ENCODE measurements at regions not wholly inside any gene's neighbourhood (a gene's known extent, or its start where the extent isn't known, plus 50 kb on each side); places are given as distances from the start of the nearest gene placed in this dataset.
"Not testable (repeated sequence)": the region's sequence is repeated elsewhere in the genome, so short reads cannot be mapped to it uniquely, and the experiment has no call there.

DNA sequence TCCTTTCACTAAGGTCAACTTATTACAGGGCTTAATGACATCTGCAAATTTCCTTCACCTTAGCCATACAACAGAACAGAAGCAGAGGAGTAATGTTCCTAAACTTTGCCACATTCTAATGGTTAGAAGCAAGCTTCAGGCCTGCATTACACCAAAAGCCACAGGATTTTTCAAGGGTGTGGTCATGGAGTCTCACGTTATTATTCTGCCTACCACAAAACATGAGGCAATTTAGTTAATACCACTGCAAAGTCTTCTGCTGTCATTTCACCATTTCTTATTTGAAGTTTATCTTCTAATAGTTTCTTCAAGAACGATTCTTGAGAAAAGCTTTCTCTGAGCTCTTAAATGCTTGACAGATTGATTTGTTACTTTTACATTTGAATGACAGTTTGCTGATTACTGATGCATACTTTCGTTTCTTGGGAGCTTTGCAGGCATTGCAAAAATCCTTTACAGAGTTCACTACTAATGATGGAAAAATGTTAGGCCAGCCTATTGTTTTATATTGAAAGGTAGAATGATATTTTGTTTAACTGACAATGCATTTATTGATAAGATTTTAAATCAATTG, 1257.1 kb downstream of the NSUN3 start:
- DNase-seq = no peak

DNA sequence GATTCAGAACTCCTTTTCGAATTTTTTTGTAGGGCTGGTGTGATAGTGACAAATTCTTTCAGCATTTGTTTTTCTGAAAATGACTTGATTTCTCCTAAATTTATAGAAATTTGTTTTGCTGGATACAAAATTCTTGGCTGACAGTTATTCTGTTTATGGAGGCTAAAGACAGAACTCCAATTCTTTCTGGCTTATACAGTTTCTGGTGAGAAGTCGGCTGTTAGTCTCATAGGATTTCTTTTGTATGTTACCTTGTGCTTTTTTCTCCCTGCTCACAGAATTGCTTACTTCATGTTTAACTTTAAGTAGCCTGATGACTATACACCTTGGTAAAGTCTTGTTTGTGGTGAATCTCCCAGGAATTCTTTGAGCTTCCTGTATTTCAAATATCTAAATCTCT, 1264.6 kb downstream of the NSUN3 start:
- no peak for DNase-seq

DNA sequence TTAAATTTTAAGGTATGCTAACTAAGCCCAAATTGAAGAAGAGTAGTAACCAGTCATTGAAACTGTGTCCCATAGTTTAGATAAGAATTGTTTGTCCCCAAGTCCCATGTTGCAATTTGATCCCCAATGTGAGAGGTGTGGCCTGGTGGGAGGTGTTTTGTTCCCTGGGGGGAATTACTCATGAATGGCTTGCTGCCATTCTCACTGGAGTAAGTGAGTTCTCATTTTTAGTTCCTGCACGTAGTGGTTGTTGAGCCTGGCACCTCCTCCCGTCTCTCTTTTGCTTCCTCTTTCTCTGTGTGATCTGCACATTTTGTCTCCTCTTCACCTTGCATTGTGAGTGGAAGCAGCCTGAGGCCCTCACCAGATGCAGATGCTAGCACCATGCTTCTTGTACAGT, 1271.0 kb downstream of the NSUN3 start:
- DNase-seq = no peak

DNA sequence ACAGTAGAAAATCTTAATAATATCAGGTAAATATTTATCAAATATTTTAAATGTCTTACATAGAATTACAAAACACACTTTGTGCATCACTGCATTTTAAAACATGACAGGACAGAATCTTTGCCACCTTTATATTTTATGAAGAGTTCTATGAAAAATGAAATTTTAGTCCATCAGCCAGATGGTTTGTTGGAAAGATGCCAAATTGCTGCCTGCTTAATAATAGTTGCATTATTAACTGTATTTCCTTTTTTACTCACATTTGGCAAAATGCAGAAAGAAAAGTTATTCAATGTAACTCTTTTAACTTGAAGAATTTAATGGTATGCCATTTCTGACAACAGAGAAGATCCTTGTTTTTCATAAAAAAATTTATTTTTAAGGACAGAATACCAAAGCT, 1271.6 kb downstream of the NSUN3 start:
- DNase-seq = no peak

DNA sequence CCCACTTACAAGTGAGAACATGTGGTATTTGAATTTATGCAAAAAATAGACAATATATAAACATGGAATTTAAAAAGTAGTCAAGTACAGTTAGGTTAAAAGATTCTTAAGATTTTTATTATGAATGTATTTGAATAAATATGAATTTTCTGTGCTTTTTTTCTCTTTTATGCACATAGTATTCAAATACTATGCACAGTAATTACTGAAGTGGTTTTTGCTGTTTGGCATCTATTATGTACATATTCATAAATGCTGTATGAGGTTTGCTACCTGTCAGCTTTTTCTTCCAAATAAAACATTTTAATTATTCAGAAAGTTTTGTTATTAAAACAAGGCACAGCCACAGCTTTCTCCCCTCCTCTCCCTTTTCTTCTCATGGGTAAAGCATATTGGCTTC, 1272.7 kb downstream of the NSUN3 start:
- no peak for DNase-seq

DNA sequence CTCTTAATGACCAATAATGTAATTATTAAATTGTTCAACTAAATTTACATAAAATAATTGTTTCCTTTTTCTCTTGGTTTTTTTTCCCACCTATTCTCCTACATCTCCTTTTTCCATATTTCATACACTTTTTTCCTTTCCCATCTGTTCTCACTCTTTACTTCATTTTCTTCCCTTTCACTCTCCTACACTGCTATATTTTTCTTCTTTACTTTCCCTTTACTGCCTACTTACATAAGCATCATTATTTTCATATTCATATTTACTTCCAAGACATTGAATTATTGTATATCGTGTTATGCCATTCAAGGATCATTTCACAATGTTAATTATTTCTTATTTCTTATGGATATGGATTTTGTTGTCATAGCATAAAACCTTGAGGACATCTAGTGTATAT, 1275.6 kb downstream of the NSUN3 start:
- DNase-seq = no peak

DNA sequence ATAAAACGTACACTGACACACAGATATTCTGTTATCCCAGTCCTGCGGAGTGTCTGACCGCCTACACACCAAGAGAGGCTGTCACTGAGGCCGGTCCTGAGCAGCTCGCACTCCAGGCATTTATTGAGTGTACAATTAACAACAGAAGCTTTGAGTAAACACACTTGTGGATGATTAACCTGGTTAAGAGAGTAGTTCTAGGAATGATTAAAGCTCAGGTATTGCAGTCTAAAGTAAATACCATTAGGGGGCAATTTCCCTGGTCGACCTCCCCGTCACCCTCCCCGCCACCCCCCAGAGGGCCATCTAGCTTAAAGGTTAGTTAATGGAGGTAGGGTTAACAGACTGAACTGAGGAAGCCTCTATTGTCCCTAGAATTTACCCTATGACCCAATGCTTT, 1278.5 kb downstream of the NSUN3 start:
- no peak for DNase-seq

DNA sequence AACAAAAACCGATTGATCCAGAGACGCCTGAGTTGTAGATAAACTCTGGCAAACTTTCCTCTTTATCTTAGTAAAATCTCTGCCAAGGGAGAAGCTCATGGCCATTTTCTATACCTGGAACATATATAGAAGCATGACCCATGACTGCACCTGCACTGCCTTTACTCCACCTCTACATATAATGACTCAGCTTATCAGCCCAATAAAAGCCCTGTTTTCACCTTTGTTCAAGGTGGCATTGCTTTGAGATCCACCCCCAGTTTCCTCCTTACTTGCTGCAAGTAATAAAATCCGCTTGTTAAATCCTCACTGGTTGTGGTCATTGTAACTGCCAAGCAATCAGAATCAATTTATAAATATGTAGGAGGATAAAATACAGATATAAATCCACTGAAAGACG, 1280.4 kb downstream of the NSUN3 start:
- DNase-seq = no peak

DNA sequence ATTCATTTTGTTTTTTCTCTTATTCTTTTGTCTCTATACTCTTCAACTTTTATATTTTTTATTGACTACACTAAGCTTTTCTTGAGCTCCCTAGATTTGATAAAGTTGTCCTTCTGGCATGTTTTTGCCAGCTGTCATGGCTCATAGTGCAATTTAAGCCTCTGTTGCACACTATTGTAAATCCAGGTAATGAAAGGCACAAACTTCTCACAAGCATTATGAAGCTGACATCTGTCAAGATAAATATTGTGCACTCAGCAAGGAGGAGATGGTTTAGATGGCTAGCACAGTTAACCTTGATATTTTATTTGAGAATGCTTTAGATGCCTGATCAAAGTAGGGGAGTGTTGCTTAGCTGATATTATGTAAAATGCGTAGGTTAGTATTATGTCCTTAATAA, 1280.9 kb downstream of the NSUN3 start:
- no peak for DNase-seq

DNA sequence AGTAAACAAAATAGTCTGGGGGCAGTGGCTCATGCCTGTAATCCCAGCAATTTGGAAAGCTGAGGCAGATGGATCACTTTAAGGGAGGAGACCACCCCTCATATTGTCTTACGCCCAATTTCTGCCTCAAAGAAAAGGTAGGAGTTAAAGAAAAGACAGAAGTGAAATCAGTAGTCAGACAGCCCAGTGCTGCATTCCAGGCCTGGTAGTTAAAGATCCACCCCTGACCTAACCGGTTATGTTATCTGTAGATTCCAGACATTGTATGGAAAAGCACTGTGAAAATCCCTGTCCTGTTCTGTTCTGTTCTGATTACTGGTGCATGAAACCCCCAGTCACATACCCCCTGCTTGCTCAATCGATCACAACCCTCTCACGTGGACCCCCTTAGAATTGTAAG, 1285.1 kb downstream of the NSUN3 start:
- not testable (repeated sequence) for DNase-seq

DNA sequence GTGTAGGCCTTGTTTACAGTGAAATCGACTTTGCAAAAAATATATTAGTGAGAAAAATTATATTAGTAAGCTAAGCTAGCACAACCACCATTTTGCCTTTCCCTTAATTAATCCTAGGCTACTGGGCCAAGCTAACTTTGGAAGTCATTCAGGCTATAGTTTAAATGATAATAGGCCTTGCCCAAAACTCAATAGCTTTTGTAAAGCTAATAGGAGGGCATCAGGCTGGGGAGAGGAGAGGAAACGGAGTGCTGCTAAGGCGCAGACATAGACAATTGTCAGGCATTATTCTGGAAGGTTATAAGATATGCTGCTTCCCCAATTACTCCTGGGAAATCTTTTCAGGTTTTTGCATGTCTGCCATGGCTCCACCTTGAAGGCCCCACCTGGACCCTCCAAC, 1286.0 kb downstream of the NSUN3 start:
- no peak for DNase-seq

DNA sequence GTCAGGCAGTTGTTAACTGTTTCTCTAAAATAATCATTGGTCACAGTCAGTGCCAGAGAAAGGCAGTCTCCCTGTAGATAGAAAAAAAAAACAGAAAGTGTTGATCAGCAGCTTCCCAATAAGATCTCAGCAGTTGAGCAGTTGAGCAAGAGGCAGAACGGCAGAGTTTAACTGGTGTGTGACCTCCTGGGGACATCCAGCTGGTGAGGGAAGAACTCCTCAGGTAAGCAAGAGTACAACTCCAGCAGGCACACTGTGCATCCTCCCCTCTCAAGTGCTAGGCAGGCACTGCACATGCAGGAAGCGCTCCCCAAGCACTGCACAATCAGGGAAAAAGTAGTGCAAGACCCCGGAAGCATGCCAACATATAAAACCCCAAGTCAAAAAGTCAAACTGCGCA, 1287.2 kb downstream of the NSUN3 start:
- no peak for DNase-seq

DNA sequence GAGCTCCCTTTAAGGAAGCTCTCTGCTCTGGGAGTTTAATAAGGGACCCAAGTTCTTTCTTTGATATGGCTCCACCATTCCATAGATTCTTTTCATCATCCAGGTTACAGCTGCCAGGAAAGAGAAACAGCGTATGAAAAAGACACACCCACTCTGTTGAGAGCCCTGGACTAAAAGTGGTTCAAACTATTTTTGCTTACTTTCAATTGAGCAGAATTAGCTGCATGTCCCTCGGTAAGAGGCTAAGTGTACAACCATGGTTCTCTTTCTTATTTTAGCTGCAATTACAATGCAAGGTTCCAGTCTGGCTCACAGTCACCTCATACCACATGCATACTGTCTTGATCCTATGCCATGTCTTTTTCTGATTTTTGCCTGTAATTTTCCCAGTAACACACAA, 1288.3 kb downstream of the NSUN3 start:
- no peak for DNase-seq

DNA sequence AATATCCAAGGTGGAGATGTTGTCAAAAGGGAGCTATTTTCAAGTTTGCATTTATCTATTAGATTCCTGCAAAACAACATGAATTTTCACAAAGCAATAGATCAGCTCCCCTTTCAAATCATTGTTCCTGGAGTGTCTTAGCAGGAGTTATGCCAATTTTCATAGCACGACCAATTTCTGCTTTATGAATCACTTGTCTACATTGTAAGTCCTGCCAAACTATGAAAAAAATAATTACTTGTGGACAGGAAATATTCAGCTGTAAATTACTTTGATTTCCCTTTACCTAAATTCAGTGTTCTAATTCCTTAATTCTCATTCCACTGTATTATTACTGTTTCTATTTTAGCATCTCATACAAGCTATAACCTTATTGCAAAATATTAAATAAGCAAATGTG, 1289.6 kb downstream of the NSUN3 start:
- DNase-seq = no peak

DNA sequence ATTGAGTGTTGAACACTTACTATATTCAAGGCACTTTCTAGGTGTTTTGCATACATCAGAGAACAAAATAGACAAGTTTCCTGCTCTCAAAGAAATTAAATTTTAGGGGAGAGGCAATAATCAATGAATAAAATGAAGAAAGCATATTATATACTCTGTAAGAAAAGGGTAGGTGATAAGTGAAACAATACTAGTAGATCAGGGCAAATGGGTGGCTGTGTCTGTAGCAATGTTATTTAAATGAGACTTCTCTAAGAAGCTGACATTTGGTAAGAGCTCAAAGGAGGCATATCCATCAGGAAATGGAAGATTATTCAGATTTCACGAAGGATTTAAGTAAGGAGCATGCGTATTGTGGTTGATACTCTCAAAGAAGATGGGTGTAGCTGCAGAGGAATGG, 1291.6 kb downstream of the NSUN3 start:
- no peak for DNase-seq

DNA sequence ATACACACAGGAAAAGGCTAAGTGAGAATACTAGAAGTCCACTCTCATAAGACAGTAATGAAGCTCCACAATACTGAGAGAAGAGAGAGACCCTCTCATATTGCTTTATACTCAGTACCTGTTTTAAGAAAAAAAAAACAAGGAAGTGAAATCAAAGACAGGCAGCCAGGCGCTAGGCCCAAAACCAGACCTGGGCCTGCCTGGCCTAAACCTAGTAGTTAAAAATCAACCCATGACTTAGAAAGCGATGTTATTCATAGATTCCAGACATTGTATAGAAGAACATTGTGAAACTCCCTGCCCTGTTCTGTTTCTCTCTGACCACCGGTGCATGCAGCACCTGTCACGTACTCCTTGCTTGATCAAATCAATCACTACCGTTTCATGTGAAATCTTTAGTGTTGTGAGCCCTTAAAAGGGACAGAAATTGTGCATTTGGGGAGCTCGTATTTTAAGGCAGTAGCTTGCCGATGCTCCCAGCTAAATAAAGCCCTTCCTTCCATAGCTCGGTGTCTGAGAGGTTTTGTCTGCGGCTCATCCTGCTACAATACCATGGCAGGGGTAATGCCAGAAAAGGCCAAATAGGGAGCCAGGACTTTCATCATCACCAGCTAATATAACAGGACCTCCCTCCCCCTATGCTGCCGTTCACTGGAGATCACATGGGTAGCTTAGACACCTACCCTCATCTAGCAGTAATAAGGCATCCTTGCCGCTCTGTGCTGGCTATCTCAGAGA, 1294.1 kb downstream of the NSUN3 start:
- no peak for DNase-seq

DNA sequence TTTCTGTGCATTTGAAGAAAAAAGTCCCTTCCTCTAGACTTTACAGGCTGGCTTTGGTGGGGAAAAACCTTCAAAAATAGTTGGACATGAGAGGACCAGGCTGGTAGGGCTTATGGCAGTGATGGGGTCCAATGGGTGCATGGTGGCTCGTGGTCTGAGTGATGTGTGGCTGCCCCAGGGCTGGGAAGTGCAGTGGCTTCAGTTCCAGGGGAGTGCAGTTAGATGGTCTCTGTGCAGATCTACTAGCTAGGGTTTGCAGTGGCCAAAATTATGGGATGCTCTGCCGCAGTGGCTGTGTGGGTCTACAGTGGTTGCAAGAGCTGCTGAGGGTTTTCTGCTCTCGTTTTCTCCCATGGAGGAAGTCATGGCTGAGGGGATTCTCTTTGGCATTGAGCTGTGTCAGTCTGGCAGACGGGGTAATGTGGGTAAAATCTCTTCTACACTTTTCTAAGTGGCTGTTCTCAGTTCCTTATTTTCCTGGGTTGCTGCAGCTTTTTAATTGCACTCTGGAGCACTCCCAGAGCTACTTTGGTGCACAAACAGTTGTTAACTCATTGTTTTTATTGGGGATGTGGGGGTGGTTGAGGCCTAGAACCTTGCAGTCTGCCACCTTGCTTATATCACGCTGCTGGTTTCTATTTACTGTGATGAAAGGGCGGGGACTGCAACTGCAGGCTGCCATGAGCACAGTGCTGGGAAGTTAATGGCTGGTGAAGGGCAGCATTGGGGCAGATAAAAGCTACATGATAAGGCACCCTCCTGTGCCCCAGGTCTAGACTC, 1324.6 kb downstream of the NSUN3 start:
- no peak for DNase-seq

DNA sequence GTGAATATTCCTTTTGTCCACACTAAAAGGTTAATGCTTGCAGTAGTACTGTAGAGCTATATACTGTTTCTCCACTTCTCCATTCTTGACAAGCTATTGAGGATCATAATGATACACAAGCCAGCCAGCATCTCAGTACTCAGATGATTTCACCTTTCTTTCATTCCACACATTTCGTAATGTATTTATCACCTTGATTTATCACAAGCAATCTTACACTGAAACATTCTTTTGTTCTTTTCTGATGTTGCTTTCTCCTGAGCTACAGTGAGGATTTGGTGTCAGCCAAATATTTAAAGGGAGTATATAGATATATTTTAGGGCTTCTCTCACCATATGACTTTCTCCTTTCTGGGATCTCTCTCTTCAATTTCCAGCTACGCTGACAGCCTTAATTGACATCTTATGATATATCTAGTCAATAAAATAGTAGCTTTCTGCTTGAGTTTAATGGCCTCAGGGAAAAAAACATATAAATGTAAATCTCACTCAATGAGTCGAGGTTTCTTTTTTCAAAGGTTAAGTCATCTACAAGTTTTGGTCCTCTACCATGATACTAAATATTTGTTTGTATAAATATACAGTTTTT, 1327.0 kb downstream of the NSUN3 start:
- no peak for DNase-seq

DNA sequence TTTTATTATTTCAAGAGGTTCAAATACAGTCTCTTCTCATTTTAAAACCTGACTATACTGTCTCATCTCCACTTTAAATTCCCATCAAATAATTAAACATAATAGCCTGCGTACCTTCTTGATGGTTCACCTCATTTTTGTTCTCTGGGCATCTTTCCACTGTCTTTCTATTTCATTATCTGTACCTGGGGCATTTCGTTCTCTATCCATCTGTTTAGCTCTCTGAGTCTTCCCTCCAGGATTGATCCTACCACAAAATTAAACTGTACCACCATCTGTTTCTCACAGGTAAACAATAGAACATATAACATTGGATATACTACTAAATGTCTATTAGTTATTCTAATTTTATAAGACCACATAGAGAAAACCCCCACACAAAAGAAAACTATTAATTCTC, 1331.4 kb downstream of the NSUN3 start:
- DNase-seq = no peak

DNA sequence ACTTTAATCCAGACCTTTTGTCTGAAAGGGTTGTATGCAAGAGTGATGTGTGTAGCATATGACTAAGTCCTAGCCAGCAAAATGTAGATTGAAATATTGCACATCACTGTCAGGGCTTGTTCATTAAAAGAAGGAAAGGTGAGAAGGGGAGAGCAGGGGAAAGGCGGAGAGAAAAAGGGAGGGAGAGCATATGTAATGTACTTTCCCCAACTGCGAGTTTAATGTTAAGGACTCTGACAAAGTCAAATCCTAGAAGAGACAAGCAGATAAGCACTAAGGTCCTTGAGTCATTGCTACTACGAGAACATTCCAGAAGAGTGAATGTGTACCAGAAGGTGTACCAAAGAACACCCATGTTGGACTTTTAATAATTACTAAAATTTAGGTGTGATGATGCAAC, 1336.7 kb downstream of the NSUN3 start:
- DNase-seq = no peak

DNA sequence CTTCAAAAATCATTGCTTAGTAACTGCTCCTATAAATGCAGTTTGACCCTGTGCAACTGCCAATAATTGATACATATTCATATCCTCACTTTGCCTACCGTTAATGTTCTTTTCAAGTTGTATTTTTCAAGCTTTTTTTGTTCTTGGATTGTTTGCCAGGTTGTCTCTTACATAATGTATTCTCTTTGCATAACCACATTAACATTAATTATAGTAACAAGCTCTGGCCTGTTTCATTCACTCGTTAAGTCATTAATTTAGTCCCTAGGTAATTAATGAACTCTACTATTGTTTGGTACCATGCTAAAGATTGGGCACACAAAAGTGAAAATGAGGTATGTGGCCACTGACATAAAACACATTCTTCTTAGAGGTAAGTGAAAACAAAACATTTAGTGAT, 1338.8 kb downstream of the NSUN3 start:
- no peak for DNase-seq

DNA sequence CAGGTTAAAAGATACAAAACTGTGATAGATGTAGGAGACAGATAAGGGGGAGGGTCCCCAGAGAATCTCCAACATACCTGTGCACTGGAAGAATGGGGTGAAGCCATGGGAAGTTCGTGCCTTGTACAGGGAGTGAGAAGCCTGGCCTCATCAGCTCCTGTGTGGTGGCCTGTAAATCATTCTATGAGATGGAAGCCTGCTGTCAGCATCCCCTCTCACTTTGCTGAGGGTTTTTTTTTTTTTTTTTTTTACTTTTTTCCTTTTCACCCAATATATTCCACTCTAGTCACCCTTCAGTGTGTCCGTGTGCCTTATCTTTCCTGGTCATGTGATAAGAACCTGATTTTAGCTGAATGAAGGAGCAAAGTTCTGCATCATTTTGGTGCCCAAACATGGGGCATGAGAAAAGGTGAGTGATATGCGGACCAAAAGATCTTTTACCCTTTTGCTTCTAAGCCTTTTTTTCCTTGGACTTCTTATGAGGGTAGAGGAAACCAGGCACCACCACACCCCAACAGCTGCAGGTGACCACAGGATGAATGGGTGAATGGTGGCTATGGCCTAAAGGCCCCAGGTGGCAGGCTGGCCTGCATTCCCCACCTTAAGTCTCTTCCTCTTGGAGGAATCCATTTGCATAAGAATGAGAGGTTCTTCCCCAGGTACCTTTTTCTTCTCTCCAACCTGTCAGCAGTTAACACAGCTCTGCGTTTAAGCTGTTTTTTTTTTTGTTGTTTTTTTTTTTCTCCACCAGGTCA, 1345.0 kb downstream of the NSUN3 start:
- no peak for DNase-seq

DNA sequence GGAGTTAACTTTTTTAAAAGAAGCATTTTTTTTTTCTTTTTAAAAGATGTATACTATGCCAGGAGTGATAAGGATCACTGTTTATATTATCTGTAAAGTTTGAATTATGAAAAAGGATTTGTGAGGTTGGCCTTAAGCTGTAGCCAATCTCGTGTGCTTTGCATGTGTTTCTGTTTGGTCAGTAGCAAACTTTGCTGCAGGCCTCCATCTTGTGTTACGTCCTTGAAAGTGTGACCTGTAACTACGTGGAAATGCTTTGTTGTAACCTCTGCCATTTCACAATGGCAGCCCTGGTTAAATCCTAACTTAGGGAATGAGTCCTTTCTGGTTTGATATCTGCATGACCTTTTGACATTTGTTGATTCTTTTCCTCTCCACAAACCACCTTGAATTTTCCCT, 1345.6 kb downstream of the NSUN3 start:
- no peak for DNase-seq
